GM13976 (cell line): ENCODE measurements at regions not wholly inside any gene's neighbourhood (a gene's known extent, or its start where the extent isn't known, plus 50 kb on each side); places are given as distances from the start of the nearest gene placed in this dataset.
A peak's percentile ranks its signal among the peaks of the same experiment; 100 is the strongest.
"Not testable (repeated sequence)": the region's sequence is repeated elsewhere in the genome, so short reads cannot be mapped to it uniquely, and the experiment has no call there.

Source experiments
- DNase-seq: peaks from one replicate; pipeline ENCODE4 v3.0.0; 2012; ENCODE audit warnings: low spot score
- CTCF ChIP-seq: IDR thresholded peaks from 2 replicates; pipeline ENCODE4 v1.5.1; 2012; ENCODE audit warnings: borderline replicate concordance, mild to moderate bottlenecking; ENCODE audit not compliant: insufficient read depth; ENCODE audit errors: extremely low read depth, missing control alignments, control extremely low read depth
- in situ Hi-C: fragments of 300-500 bp; cut with MboI; formaldehyde crosslinking; loops from one replicate; pipeline ENCODE4 v1.12.0; 2022; ENCODE audit warnings: low sequenced_read_pairs, mixed read lengths, inconsistent platforms; ENCODE audit not compliant: unreplicated experiment

- DNase-seq: no peak
- in situ Hi-C loops: no loop called here
- no peak for TF ChIP-seq CTCF
Observed at GRCh38 chr14:105971593-105972500, 445.5 kb downstream of the TMEM121 start.

GRCh38 chr14:105974902-105975301, 448.5 kb downstream of the TMEM121 start:
- peak; percentile 24 for TF ChIP-seq CTCF
- in situ Hi-C loops: no loop called here
- DNase-seq: peak; percentile 45

- TF ChIP-seq CTCF: no peak
- DNase-seq: no peak
- in situ Hi-C loops: no loop called here
Observed at GRCh38 chr14:105978618-105979295, 452.4 kb downstream of the TMEM121 start.

GRCh38 chr14:105979446-105979845, 453.1 kb downstream of the TMEM121 start:
- in situ Hi-C loops: no loop called here
- no peak for TF ChIP-seq CTCF
- DNase-seq: no peak

GRCh38 chr14:105980224-105980623, 453.8 kb downstream of the TMEM121 start:
- no peak for DNase-seq

GRCh38 chr14:105981517-105982302, 455.3 kb downstream of the TMEM121 start:
- DNase-seq, in situ Hi-C loops: not testable (repeated sequence)

More at GRCh38 chr14:105980224-105980623, 453.8 kb downstream of the TMEM121 start:
- TF ChIP-seq CTCF: no peak
- in situ Hi-C loops: no loop called here
